K562 (cell line): ENCODE measurements at regions not wholly inside any gene's neighbourhood (a gene's known extent, or its start where the extent isn't known, plus 50 kb on each side); places are given as distances from the start of the nearest gene placed in this dataset.
"Not testable (repeated sequence)": the region's sequence is repeated elsewhere in the genome, so short reads cannot be mapped to it uniquely, and the experiment has no call there.

Source experiments
- ATAC-seq: fragments of 200-7000 bp; cut with Tn5 transposase; 3 replicates; pipeline ENCODE4 v1.9.1; 2020; ENCODE audit warnings: moderate library complexity
- BruUV-seq: library from RNA; stranded (reverse); fragments of 400-500 nt; replicated peaks from 2 replicates; lab custom pipeline; 2021; lab: Mats Ljungman, UMichigan
- CTCF ChIA-PET: fragments of 300-600 bp; formaldehyde crosslinking; extraction: SDS; loops from one replicate; lab custom pipeline; 2021; ENCODE audit warnings: low intra/inter-chr PET ratio; lab: Yijun Ruan, JAX
- POLR2A ChIA-PET: fragments of 300-600, 350-650 bp; sonication (Branson Sonifier 250); formaldehyde crosslinking; extraction: SDS; loops from one replicate; lab custom pipeline; 2021; ENCODE audit warnings: antibody characterized with exemption, inconsistent platforms; lab: Yijun Ruan, JAX
- DNase-seq, 4 experiments: peaks; one replicate each; pipeline versions ENCODE4 v3.0.0 to v3.0.0-alpha.2; 2011 to 2018; ENCODE audit warnings: low spot score in 3 of 4, mixed read lengths in 3 of 4; ENCODE audit errors: extremely low read depth in 1 of 4
- FAIRE-seq: peaks from 2 replicates; lab custom pipeline; 2011; peaks lifted over from hg19 to GRCh38; lab: Jason Lieb, UNC
- H2AFZ ChIP-seq: 2 replicates; pipeline ENCODE4 v1.6.0; 2011; ENCODE audit warnings: low read depth, low read length, control low read depth, inconsistent platforms
- H3K27ac ChIP-seq: fragments of 200-600 bp; 3 replicates; pipeline ENCODE4 v1.8.0; 2011; ENCODE audit warnings: low read depth, mild to moderate bottlenecking, control low read depth, inconsistent platforms, low read length, moderate library complexity, mixed read lengths; ENCODE audit errors: extremely low read depth
- H3K27me3 ChIP-seq, 2 experiments: fragments of 300-600 bp in 1 of 2; 2 replicates in 1 of 2; 3 replicates in 1 of 2; pipeline versions ENCODE4 v1.6.0 to v1.8.0; 2011; ENCODE audit warnings: inconsistent platforms in 2 of 2, low read length in 2 of 2, mild to moderate bottlenecking in 1 of 2, mixed read lengths in 1 of 2, moderate library complexity in 1 of 2; ENCODE audit not compliant: control insufficient read depth in 2 of 2, insufficient read depth in 2 of 2
- H3K36me3 ChIP-seq: fragments of 300-600 bp; 3 replicates; pipeline ENCODE4 v1.8.0; 2011; ENCODE audit warnings: mild to moderate bottlenecking, low read length, inconsistent platforms; ENCODE audit not compliant: control insufficient read depth, insufficient read depth
- H3K4me1 ChIP-seq, 2 experiments: fragments of 200-600 bp in 1 of 2; replicated peaks in 1 of 2; 2 replicates in 1 of 2; 3 replicates in 1 of 2; pipeline versions ENCODE4 v1.5.1 to v1.8.0; 2011; ENCODE audit warnings: inconsistent platforms in 2 of 2, low read length in 2 of 2, mild to moderate bottlenecking in 1 of 2, mixed read lengths in 1 of 2, moderate library complexity in 1 of 2; ENCODE audit not compliant: control insufficient read depth in 2 of 2, insufficient read depth in 2 of 2
- H3K4me2 ChIP-seq: 2 replicates; pipeline ENCODE4 v1.6.1; 2011; ENCODE audit warnings: low read length, control low read depth, inconsistent platforms, mixed read lengths; ENCODE audit not compliant: insufficient read depth
- H3K4me3 ChIP-seq: fragments of 200-600 bp; sonication (generic), shearing (Covaris generic); 2 replicates; pipeline ENCODE4 v1.5.1; 2016; ENCODE audit warnings: control low read depth, inconsistent platforms
- H3K79me2 ChIP-seq: fragments of 200-600 bp; 3 replicates; pipeline ENCODE4 v1.8.0; 2011; ENCODE audit warnings: low read length, inconsistent platforms; ENCODE audit not compliant: control insufficient read depth, insufficient read depth
- H3K9ac ChIP-seq, 2 experiments: 2 replicates each; pipeline versions ENCODE4 v1.6.0 to v1.6.1; 2011; ENCODE audit warnings: low read depth in 2 of 2, low read length in 2 of 2, control low read depth in 1 of 2, inconsistent platforms in 1 of 2, mild to moderate bottlenecking in 1 of 2, mixed read lengths in 1 of 2; ENCODE audit not compliant: insufficient read depth in 1 of 2
- H3K9me1 ChIP-seq: one replicate; pipeline ENCODE4 v1.6.0; 2011; ENCODE audit warnings: inconsistent platforms, mild to moderate bottlenecking, low read length, moderate library complexity; ENCODE audit not compliant: control insufficient read depth, insufficient read depth
- H3K9me3 ChIP-seq: replicated peaks from 2 replicates; pipeline ENCODE4 v1.5.1; 2011; ENCODE audit warnings: low read depth, low read length, inconsistent platforms; ENCODE audit not compliant: control insufficient read depth, insufficient read depth
- H4K20me1 ChIP-seq: replicated peaks from 2 replicates; pipeline ENCODE4 v1.6.1; 2011; ENCODE audit warnings: low read length, inconsistent platforms, mixed read lengths; ENCODE audit not compliant: control insufficient read depth, insufficient read depth
- WGBS: fragments of 100-300 bp; shearing (Covaris generic); methylation state at CpG from one replicate; pipeline ENCODE4 v1.1.6; 2016; ENCODE audit warnings: low coverage, mixed read lengths; ENCODE audit not compliant: insufficient coverage; ENCODE audit errors: missing lambda C conversion rate; 5-methylcytosine and 5-hydroxymethylcytosine counted together
- in situ Hi-C: fragments of 300-500 bp; cut with MboI; formaldehyde crosslinking; loops from 4 replicates; pipeline ENCODE4 v1.15.0; 2018; ENCODE audit warnings: inconsistent platforms, mixed read lengths
- intact Hi-C: fragments of 100-400 bp; cut with micrococcal nuclease; formaldehyde crosslinking; loops from 2 replicates; pipeline ENCODE4 v1.14.2; 2022

DNA sequence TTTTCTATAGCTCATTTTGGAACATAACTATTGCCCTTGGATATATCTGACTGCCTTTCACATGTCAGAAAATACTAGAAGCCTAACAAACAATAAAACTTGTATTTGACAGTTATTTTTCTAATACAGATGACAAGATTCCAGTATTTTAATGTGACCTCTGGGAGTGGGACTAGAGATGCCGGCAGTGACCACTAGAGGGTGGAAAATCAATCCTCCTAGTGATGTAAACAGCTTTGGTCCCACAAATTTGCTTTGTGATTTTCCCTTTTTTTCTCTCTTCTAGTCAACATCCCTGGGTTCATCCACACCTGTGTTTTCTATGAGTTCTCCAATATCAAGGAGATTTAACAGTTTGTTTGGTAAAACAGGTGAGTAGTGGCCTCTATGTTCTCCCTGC, 615.1 kb downstream of the SPATA31A6 start:
- WGBS = no CpG with 5 or more reads among the region's 1 CpG
- H4K20me1 ChIP-seq, H3K4me3 ChIP-seq, H2AFZ ChIP-seq, in situ Hi-C loops, CTCF ChIA-PET, POLR2A ChIA-PET, BruUV-seq, H3K36me3 ChIP-seq, H3K27me3 ChIP-seq, FAIRE-seq, H3K9ac ChIP-seq, H3K27ac ChIP-seq, DNase-seq, H3K79me2 ChIP-seq, intact Hi-C loops, H3K9me3 ChIP-seq, H3K4me1 ChIP-seq, H3K4me2 ChIP-seq, H3K9me1 ChIP-seq: not testable (repeated sequence)
- peak; percentile 47; the same call in 1 of the 3 replicates for ATAC-seq

DNA sequence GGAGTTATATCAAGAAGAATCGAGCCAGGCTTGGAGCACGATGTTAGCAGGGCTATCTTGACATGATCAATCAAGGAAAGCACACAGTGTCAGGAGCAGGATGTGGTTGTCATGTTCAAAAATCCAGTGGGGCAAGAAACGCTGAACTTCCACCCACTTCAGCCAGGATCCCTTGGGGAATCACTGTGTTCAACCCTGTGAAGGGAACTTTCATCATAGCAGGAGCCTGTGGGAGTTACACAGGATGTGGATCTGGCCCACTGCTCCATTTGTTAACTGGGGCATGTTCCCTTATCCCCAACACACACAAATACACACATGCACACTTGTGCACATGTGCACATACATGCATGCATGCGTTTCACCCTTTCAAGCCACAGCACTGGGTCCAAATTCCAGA, 619.3 kb downstream of the SPATA31A6 start:
- H3K79me2 ChIP-seq, H3K36me3 ChIP-seq, in situ Hi-C loops, H3K4me1 ChIP-seq, H3K4me2 ChIP-seq, CTCF ChIA-PET, H4K20me1 ChIP-seq, H2AFZ ChIP-seq, H3K9me1 ChIP-seq, intact Hi-C loops, DNase-seq, H3K4me3 ChIP-seq, H3K27ac ChIP-seq, H3K9ac ChIP-seq, ATAC-seq, H3K9me3 ChIP-seq, H3K27me3 ChIP-seq, POLR2A ChIA-PET, BruUV-seq, FAIRE-seq: not testable (repeated sequence)
- WGBS = 0% methylated on average over 2 of the region's 4 CpGs

DNA sequence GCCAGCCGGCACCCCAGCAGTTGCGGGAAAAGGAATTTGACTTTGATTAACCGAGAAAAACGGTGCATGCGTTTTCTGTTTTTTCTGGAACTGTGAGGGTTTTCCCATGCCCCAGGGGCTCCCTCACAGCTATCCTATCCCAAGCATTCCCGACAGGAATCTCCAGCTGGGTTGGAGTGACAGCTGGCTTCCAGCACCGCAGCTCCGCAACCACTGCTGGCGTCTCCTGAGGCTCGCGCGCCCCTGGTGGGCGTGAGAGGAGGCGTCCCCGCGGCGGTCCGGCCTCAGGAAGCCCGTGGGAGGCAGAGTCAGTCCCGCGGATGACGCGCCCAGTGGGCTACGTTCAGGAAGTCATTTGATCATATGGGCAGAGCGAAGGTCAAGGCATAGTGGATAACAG, 623.2 kb downstream of the SPATA31A6 start:
- CTCF ChIA-PET, H3K4me3 ChIP-seq, H3K9me1 ChIP-seq, FAIRE-seq, DNase-seq, H3K4me2 ChIP-seq, POLR2A ChIA-PET, H3K9ac ChIP-seq, intact Hi-C loops, H3K36me3 ChIP-seq, H2AFZ ChIP-seq, H3K4me1 ChIP-seq, H3K27ac ChIP-seq, H3K79me2 ChIP-seq, BruUV-seq, H4K20me1 ChIP-seq, H3K27me3 ChIP-seq, H3K9me3 ChIP-seq, in situ Hi-C loops: not testable (repeated sequence)
- ATAC-seq = peak; percentile 80
- WGBS = 2% methylated on average over 15 of the region's 25 CpGs

DNA sequence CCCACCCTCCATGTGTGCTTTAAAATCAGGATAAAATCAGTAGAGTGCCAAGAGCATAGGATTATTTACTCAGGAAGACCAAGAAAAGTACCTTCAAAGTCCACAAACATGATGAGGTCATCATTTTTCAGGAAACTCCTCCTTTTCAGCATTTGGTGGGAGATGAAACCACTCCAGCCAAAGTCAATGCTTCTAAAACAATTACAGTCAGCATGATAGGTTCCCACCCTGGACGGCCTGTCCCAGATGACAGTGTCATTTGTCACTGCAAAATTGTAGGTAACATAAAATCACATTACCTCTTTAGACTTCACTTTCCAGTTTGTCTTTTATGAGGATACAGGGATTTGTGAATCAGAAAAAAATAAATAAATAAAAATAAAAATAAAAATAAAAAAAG, 638.0 kb downstream of the SPATA31A6 start:
- H3K4me3 ChIP-seq, H3K9ac ChIP-seq, H3K36me3 ChIP-seq, H3K27me3 ChIP-seq, H4K20me1 ChIP-seq, H3K9me1 ChIP-seq, H3K4me2 ChIP-seq, H3K79me2 ChIP-seq, POLR2A ChIA-PET, H2AFZ ChIP-seq, H3K27ac ChIP-seq, H3K4me1 ChIP-seq, H3K9me3 ChIP-seq, CTCF ChIA-PET, DNase-seq, BruUV-seq, ATAC-seq, FAIRE-seq, intact Hi-C loops, in situ Hi-C loops: not testable (repeated sequence)
- no CpG with 5 or more reads among the region's 1 CpG for WGBS
